Smooth muscle cell (in vitro differentiated cells): ENCODE measurements at regions not wholly inside any gene's neighbourhood (a gene's known extent, or its start where the extent isn't known, plus 50 kb on each side); places are given as distances from the start of the nearest gene placed in this dataset.

Experiments
- DNase-seq: peaks from one replicate; lab custom pipeline; 2025; ENCODE audit not compliant: unreplicated experiment; lab: John Stamatoyannopoulos, UW
- H2AFZ ChIP-seq: fragments of 200-600 bp; sonication (generic); 2 replicates; pipeline ENCODE4 v1.6.0; 2016; ENCODE audit warnings: antibody characterized with exemption, low read depth, mild to moderate bottlenecking
- H3F3A ChIP-seq: fragments of 200-600 bp; sonication (generic); 2 replicates; pipeline ENCODE4 v1.6.0; 2017; ENCODE audit warnings: antibody characterized with exemption, low read depth
- H3K27ac ChIP-seq: fragments of 200-600 bp; sonication (generic); 2 replicates; pipeline ENCODE4 v1.5.1; 2016; ENCODE audit warnings: low read depth, mild to moderate bottlenecking
- H3K27me3 ChIP-seq: fragments of 200-600 bp; sonication (generic); 2 replicates; pipeline ENCODE4 v1.6.1; 2016; ENCODE audit warnings: low read depth, mild to moderate bottlenecking
- H3K36me3 ChIP-seq: fragments of 200-600 bp; sonication (generic); 2 replicates; pipeline ENCODE4 v1.5.1; 2016; ENCODE audit warnings: low read depth
- H3K4me1 ChIP-seq: fragments of 200-600 bp; sonication (generic); 2 replicates; pipeline ENCODE4 v1.5.1; 2016; ENCODE audit warnings: low read depth
- H3K4me2 ChIP-seq: fragments of 200-600 bp; sonication (generic); 2 replicates; pipeline ENCODE4 v1.6.0; 2016; ENCODE audit warnings: mild to moderate bottlenecking
- H3K4me3 ChIP-seq: fragments of 200-600 bp; sonication (generic); 2 replicates; pipeline ENCODE4 v1.5.1; 2016; ENCODE audit warnings: mild to moderate bottlenecking
- H3K79me2 ChIP-seq: fragments of 200-600 bp; sonication (generic); 2 replicates; pipeline ENCODE4 v1.6.0; 2016; ENCODE audit warnings: low read depth, mild to moderate bottlenecking
- H3K9ac ChIP-seq: fragments of 200-600 bp; sonication (generic); 2 replicates; pipeline ENCODE4 v1.6.0; 2016; ENCODE audit warnings: low read depth
- H3K9me3 ChIP-seq: fragments of 200-600 bp; sonication (generic); replicated peaks from 2 replicates; pipeline ENCODE4 v1.5.1; 2016; ENCODE audit warnings: low read depth
- H4K20me1 ChIP-seq: fragments of 200-600 bp; sonication (generic); 2 replicates; pipeline ENCODE4 v1.6.0; 2016; ENCODE audit warnings: low read depth
- CTCF ChIP-seq: fragments of 200-600 bp; sonication (generic); IDR thresholded peaks from 2 replicates; pipeline ENCODE4 v1.5.1; 2017; ENCODE audit warnings: borderline replicate concordance, mild to moderate bottlenecking, antibody characterized with exemption; ENCODE audit not compliant: insufficient read depth, poor library complexity, severe bottlenecking
- WGBS: methylation state at CpG from one replicate; pipeline ENCODE4 v1.1.7; 2016; ENCODE audit warnings: low lambda C conversion rate; 5-methylcytosine and 5-hydroxymethylcytosine counted together

GRCh38 chr1:221510793-221511503, 230.9 kb downstream of the DUSP10 start:
- Histone ChIP-seq H3K79me2 (no peaks in the 10 kb centered on the region), H3K9me3 (peaks cover 4% of the 10 kb centered on the region), H3F3A (no peaks in the 10 kb centered on the region), H3K4me2 (no peak overlapping the region), H3K36me3 (peaks cover 4% of the 10 kb centered on the region), H3K4me1 (peaks cover 7% of the 10 kb centered on the region), H3K4me3 (no peak overlapping the region), H3K27ac (no peak overlapping the region), H3K27me3 (no peaks in the 10 kb centered on the region), H2AFZ (no peak overlapping the region), H3K9ac (no peak overlapping the region), H4K20me1 (no peaks in the 10 kb centered on the region)
- 39% methylated on average over 3 of the region's 3 CpGs for WGBS
- DNase-seq: no peak
- TF ChIP-seq CTCF: no peak

- peaks cover 7% of the 10 kb centered on the region for H3K4me1 ChIP-seq
- DNase-seq: no peak
- no peaks in the 10 kb centered on the region for H3K9me3 ChIP-seq
- H2AFZ ChIP-seq: no peak overlapping the region
- H4K20me1 ChIP-seq: no peaks in the 10 kb centered on the region
- no peak overlapping the region for H3K27ac ChIP-seq
- 25% methylated on average over 3 of the region's 3 CpGs for WGBS
- no peaks in the 10 kb centered on the region for H3K36me3 ChIP-seq
- no peaks in the 10 kb centered on the region for H3K79me2 ChIP-seq
- no peaks in the 10 kb centered on the region for H3F3A ChIP-seq
- TF ChIP-seq CTCF: no peak
- H3K27me3 ChIP-seq: no peaks in the 10 kb centered on the region
- no peak overlapping the region for H3K4me2 ChIP-seq
- no peak overlapping the region for H3K4me3 ChIP-seq
- H3K9ac ChIP-seq: no peak overlapping the region
Measured at GRCh38 chr1:221511797-221512196, 230.1 kb downstream of the DUSP10 start.

GRCh38 chr1:221514806-221515205, 227.1 kb downstream of the DUSP10 start:
- H3K4me1 ChIP-seq: no peaks in the 10 kb centered on the region
- no peak for DNase-seq
- no peak for TF ChIP-seq CTCF

GRCh38 chr1:221515496-221515895, 226.4 kb downstream of the DUSP10 start:
- Histone ChIP-seq H3K36me3 (no peaks in the 10 kb centered on the region), H3F3A (no peaks in the 10 kb centered on the region), H2AFZ (no peak overlapping the region), H3K9me3 (no peaks in the 10 kb centered on the region), H3K4me2 (no peak overlapping the region), H3K79me2 (no peaks in the 10 kb centered on the region), H4K20me1 (no peaks in the 10 kb centered on the region), H3K9ac (no peak overlapping the region), H3K4me3 (no peak overlapping the region), H3K27me3 (no peaks in the 10 kb centered on the region), H3K4me1 (no peaks in the 10 kb centered on the region), H3K27ac (no peak overlapping the region)
- no peak for TF ChIP-seq CTCF
- no peak for DNase-seq

More at GRCh38 chr1:221514806-221515205, 227.1 kb downstream of the DUSP10 start:
- H2AFZ ChIP-seq: no peak overlapping the region
- no peaks in the 10 kb centered on the region for H4K20me1 ChIP-seq
- no peaks in the 10 kb centered on the region for H3F3A ChIP-seq
- no peaks in the 10 kb centered on the region for H3K27me3 ChIP-seq
- H3K36me3 ChIP-seq: no peaks in the 10 kb centered on the region
- no peaks in the 10 kb centered on the region for H3K9me3 ChIP-seq
- H3K4me2 ChIP-seq: no peak overlapping the region
- H3K79me2 ChIP-seq: no peaks in the 10 kb centered on the region
- H3K9ac ChIP-seq: no peak overlapping the region
- no peak overlapping the region for H3K4me3 ChIP-seq
- H3K27ac ChIP-seq: no peak overlapping the region
